ENCODE measurements at regions not wholly inside any gene's neighbourhood (a gene's known extent, or its start where the extent isn't known, plus 50 kb on each side); places are given as distances from the start of the nearest gene placed in this dataset.

- Histone ChIP-seq H3K27me3 (no peaks in the 10 kb centered on the region), H3K36me3 (no peaks in the 10 kb centered on the region), H3K27ac (no peak overlapping the region), H3K4me1 (peaks cover 4 to 19% (median 12%) of the 10 kb centered on the region in 4 donors), H3K4me3 (no peak overlapping the region), H3K9me3 (no peaks in the 10 kb centered on the region)
- ATAC-seq (ENCODE audit: low FRiP score in 2 of 2) (no peak), DNase-seq (no peak)
- TF ChIP-seq POLR2AphosphoS5 (IDR thresholded peaks at IDR 0.05) (no peak), EP300 (IDR thresholded peaks at IDR 0.05) (no peak), POLR2A (IDR thresholded peaks at IDR 0.05) (no peak)
- TF ChIP-seq, protein P1, sequence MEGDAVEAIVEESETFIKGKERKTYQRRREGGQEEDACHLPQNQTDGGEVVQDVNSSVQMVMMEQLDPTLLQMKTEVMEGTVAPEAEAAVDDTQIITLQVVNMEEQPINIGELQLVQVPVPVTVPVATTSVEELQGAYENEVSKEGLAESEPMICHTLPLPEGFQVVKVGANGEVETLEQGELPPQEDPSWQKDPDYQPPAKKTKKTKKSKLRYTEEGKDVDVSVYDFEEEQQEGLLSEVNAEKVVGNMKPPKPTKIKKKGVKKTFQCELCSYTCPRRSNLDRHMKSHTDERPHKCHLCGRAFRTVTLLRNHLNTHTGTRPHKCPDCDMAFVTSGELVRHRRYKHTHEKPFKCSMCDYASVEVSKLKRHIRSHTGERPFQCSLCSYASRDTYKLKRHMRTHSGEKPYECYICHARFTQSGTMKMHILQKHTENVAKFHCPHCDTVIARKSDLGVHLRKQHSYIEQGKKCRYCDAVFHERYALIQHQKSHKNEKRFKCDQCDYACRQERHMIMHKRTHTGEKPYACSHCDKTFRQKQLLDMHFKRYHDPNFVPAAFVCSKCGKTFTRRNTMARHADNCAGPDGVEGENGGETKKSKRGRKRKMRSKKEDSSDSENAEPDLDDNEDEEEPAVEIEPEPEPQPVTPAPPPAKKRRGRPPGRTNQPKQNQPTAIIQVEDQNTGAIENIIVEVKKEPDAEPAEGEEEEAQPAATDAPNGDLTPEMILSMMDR (IDR thresholded peaks at IDR 0.05), result peak in 1 of 6 experiments; percentile 22
- 63 to 67% methylated on average over 15 to 18 of the region's 18 CpGs for WGBS, 2 donors
Measured at GRCh38 chr15:29451201-29451781, 181.7 kb upstream of the NSMCE3 start.

- Histone ChIP-seq H3K27ac (no peak overlapping the region), H3K9me3 (no peaks in the 10 kb centered on the region), H3K27me3 (no peaks in the 10 kb centered on the region), H3K4me3 (no peak overlapping the region), H3K36me3 (no peaks in the 10 kb centered on the region), H3K4me1 (peaks cover 4 to 16% (median 11%) of the 10 kb centered on the region in 4 donors)
- TF ChIP-seq EP300 (IDR thresholded peaks at IDR 0.05) (no peak), POLR2A (IDR thresholded peaks at IDR 0.05) (no peak), POLR2AphosphoS5 (IDR thresholded peaks at IDR 0.05) (no peak)
- TF ChIP-seq, protein P1 (IDR thresholded peaks at IDR 0.05), result no peak
- WGBS, 2 donors, result 51 to 63% methylated on average over 2 of the region's 2 CpGs
- ATAC-seq (ENCODE audit: low FRiP score in 2 of 2) (no peak), DNase-seq (no peak)
Measured at GRCh38 chr15:29449136-29449535, 179.5 kb upstream of the NSMCE3 start.

DNA sequence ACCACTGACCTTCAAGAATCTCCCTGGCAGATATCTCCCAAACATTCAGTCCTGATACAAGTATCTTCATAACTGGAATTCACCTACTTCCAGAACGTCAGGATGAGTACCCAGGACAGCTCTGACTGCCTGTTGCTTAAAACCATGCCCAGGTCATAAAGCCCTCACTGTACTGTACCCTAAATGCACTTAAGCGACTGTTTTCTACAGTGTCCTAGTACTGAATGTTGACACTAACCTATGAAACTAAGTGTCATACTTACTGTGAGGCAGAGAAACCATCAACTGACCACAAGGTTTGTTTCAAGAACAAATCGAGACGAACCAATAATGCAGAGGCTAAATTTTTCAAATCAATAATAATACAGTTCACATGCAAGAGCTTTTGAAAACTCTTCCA is 178.7 kb upstream of the NSMCE3 start:
- peaks cover 4 to 16% (median 6%) of the 10 kb centered on the region in 4 donors for H3K4me1 ChIP-seq
- H3K9me3 ChIP-seq, result no peaks in the 10 kb centered on the region
- H3K27me3 ChIP-seq, result no peaks in the 10 kb centered on the region
- ATAC-seq (ENCODE audit: low FRiP score in 2 of 2) (no peak), DNase-seq (no peak)
- 79 to 86% methylated on average over 4 of the region's 4 CpGs for WGBS, 2 donors
- TF ChIP-seq POLR2A (IDR thresholded peaks at IDR 0.05) (no peak), EP300 (IDR thresholded peaks at IDR 0.05) (no peak), POLR2AphosphoS5 (IDR thresholded peaks at IDR 0.05) (no peak)
- TF ChIP-seq, protein P1 (IDR thresholded peaks at IDR 0.05), result no peak
- no peak overlapping the region for H3K27ac ChIP-seq
- no peaks in the 10 kb centered on the region for H3K36me3 ChIP-seq
- no peak overlapping the region for H3K4me3 ChIP-seq

- 84 to 86% methylated on average over 3 of the region's 3 CpGs for whole genome bisulfite sequencing, 2 donors
- no peak for ATAC-seq (ENCODE audit: low FRiP score in 2 of 2)
- no peak overlapping the region for H3K27ac ChIP-seq
Measured at GRCh38 chr15:29446480-29446879, 176.9 kb upstream of the NSMCE3 start.

More at GRCh38 chr15:29446480-29446879, 176.9 kb upstream of the NSMCE3 start:
- no peak overlapping the region for H3K4me3 ChIP-seq
- no peaks in the 10 kb centered on the region for H3K27me3 ChIP-seq
- DNase-seq, result no peak
- H3K4me1 ChIP-seq, result peaks cover 0 to 3% (median 0%) of the 10 kb centered on the region in 4 donors
- TF ChIP-seq POLR2A (IDR thresholded peaks at IDR 0.05), result no peak
- no peak for TF ChIP-seq EP300 (IDR thresholded peaks at IDR 0.05)
- TF ChIP-seq, protein P1 (IDR thresholded peaks at IDR 0.05), result no peak
- no peak for TF ChIP-seq POLR2AphosphoS5 (IDR thresholded peaks at IDR 0.05)
- H3K36me3 ChIP-seq, result no peaks in the 10 kb centered on the region
- H3K9me3 ChIP-seq, result no peaks in the 10 kb centered on the region

Measured in upper lobe of left lung (tissue), 6 donors.